H9 (cell line): ENCODE measurements at regions not wholly inside any gene's neighbourhood (a gene's known extent, or its start where the extent isn't known, plus 50 kb on each side); places are given as distances from the start of the nearest gene placed in this dataset.

Experiments used
- DNase-seq: peaks from one replicate; pipeline ENCODE4 v3.0.0-alpha.2; 2017
- H2AFZ ChIP-seq: one replicate; pipeline ENCODE4 v1.6.1; 2013; ENCODE audit warnings: mild to moderate bottlenecking, low read length, control low read depth, moderate library complexity
- H2AK5ac ChIP-seq: 2 replicates; pipeline ENCODE4 v1.6.1; 2013; ENCODE audit warnings: low read length, control low read depth, mixed read lengths; ENCODE audit not compliant: insufficient read length
- H2BK120ac ChIP-seq: one replicate; pipeline ENCODE4 v1.6.1; 2013; ENCODE audit warnings: low read depth, mild to moderate bottlenecking, low read length, control low read depth, inconsistent platforms; ENCODE audit not compliant: poor library complexity, severe bottlenecking
- H2BK12ac ChIP-seq: 2 replicates; pipeline ENCODE4 v1.6.1; 2013; ENCODE audit warnings: low read length, control low read depth, mixed read lengths, low read depth; ENCODE audit not compliant: insufficient read length
- H2BK15ac ChIP-seq: 2 replicates; pipeline ENCODE4 v1.6.1; 2013; ENCODE audit warnings: low read depth, low read length, control low read depth
- H2BK20ac ChIP-seq: one replicate; pipeline ENCODE4 v1.6.1; 2013; ENCODE audit warnings: low read depth, mild to moderate bottlenecking, low read length, control low read depth, inconsistent platforms; ENCODE audit not compliant: poor library complexity, severe bottlenecking
- H2BK5ac ChIP-seq: 2 replicates; pipeline ENCODE4 v1.6.1; 2013; ENCODE audit warnings: low read length, control low read depth, mixed read lengths; ENCODE audit not compliant: insufficient read length
- H3K14ac ChIP-seq: 2 replicates; pipeline ENCODE4 v1.6.1; 2013; ENCODE audit warnings: low read length, control low read depth; ENCODE audit not compliant: insufficient read depth
- H3K18ac ChIP-seq: 2 replicates; pipeline ENCODE4 v1.6.1; 2013; ENCODE audit warnings: low read depth, mild to moderate bottlenecking, mixed read lengths, low read length, control low read depth; ENCODE audit not compliant: insufficient read length
- H3K23ac ChIP-seq: 2 replicates; pipeline ENCODE4 v1.6.1; 2013; ENCODE audit warnings: low read length, control low read depth, mixed read lengths, low read depth; ENCODE audit not compliant: insufficient read length
- H3K23me2 ChIP-seq: 2 replicates; pipeline ENCODE4 v1.6.1; 2013; ENCODE audit warnings: low read depth, mild to moderate bottlenecking, mixed read lengths, low read length, control low read depth; ENCODE audit not compliant: insufficient read length, poor library complexity, severe bottlenecking
- H3K27ac ChIP-seq: 2 replicates; pipeline ENCODE4 v1.5.1; 2013; ENCODE audit warnings: low read length, control low read depth, mixed read lengths, low read depth; ENCODE audit not compliant: insufficient read length
- H3K27me3 ChIP-seq: 2 replicates; pipeline ENCODE4 v1.6.1; 2013; ENCODE audit warnings: low read length, control low read depth, inconsistent platforms; ENCODE audit not compliant: insufficient read depth
- H3K4ac ChIP-seq: 2 replicates; pipeline ENCODE4 v1.6.1; 2013; ENCODE audit warnings: low read depth, mild to moderate bottlenecking, control low read depth, inconsistent platforms, low read length, moderate library complexity
- H3K4me1 ChIP-seq: 2 replicates; pipeline ENCODE4 v1.6.1; 2013; ENCODE audit warnings: low read length, control low read depth, inconsistent platforms; ENCODE audit not compliant: insufficient read depth
- H3K4me2 ChIP-seq: 2 replicates; pipeline ENCODE4 v1.6.1; 2013; ENCODE audit warnings: low read length, control low read depth, mixed read lengths; ENCODE audit not compliant: insufficient read length, insufficient read depth
- H3K56ac ChIP-seq: 2 replicates; pipeline ENCODE4 v1.6.1; 2013; ENCODE audit warnings: low read depth, mild to moderate bottlenecking, mixed read lengths, low read length, control low read depth; ENCODE audit not compliant: insufficient read length
- H3K79me1 ChIP-seq: 2 replicates; pipeline ENCODE4 v1.6.1; 2013; ENCODE audit warnings: low read depth, mild to moderate bottlenecking, moderate library complexity, low read length, control low read depth, inconsistent platforms; ENCODE audit not compliant: insufficient read depth, poor library complexity, severe bottlenecking
- H3K79me2 ChIP-seq: 2 replicates; pipeline ENCODE4 v1.6.1; 2013; ENCODE audit warnings: low read length, control low read depth, inconsistent platforms; ENCODE audit not compliant: insufficient read depth
- H3K9ac ChIP-seq: 2 replicates; pipeline ENCODE4 v1.6.1; 2013; ENCODE audit warnings: low read length, control low read depth, mixed read lengths; ENCODE audit not compliant: insufficient read length; ENCODE audit errors: extremely low read depth
- H3K9me3 ChIP-seq: one replicate; pipeline ENCODE4 v1.6.1; 2013; ENCODE audit warnings: low read depth, low read length, inconsistent platforms; ENCODE audit not compliant: control insufficient read depth
- H3T11ph ChIP-seq: one replicate; pipeline ENCODE4 v1.6.1; 2013; ENCODE audit warnings: mild to moderate bottlenecking, low read length, control low read depth, inconsistent platforms
- H4K20me1 ChIP-seq: one replicate; pipeline ENCODE4 v1.6.1; 2013; ENCODE audit not compliant: control insufficient read depth, insufficient read length, insufficient read depth
- H4K5ac ChIP-seq: 2 replicates; pipeline ENCODE4 v1.6.1; 2013; ENCODE audit warnings: low read depth, mild to moderate bottlenecking, mixed read lengths, low read length, control low read depth; ENCODE audit not compliant: insufficient read length
- H4K8ac ChIP-seq: replicated peaks from 2 replicates; pipeline ENCODE4 v1.6.1; 2013; ENCODE audit warnings: low read length, control low read depth, mixed read lengths, low read depth; ENCODE audit not compliant: insufficient read length
- H4K91ac ChIP-seq: 2 replicates; pipeline ENCODE4 v1.6.1; 2013; ENCODE audit warnings: low read depth, mild to moderate bottlenecking, moderate library complexity, mixed read lengths, low read length, control low read depth; ENCODE audit not compliant: insufficient read length
- H3K27ac Mint-ChIP-seq, 3 experiments: 2 replicates in 2 of 3; 3 replicates in 1 of 3; pipeline ENCODE4 v1.8.0; 2020 to 2021; ENCODE audit warnings: mixed read lengths in 3 of 3, mild to moderate bottlenecking in 1 of 3, moderate library complexity in 1 of 3
- H3K27me3 Mint-ChIP-seq: 2 replicates; pipeline ENCODE4 v1.8.0; 2021; ENCODE audit warnings: low read depth, mild to moderate bottlenecking, moderate library complexity, mixed read lengths
- H3K36me3 Mint-ChIP-seq, 3 experiments: 2 replicates in 2 of 3; 3 replicates in 1 of 3; pipeline ENCODE4 v1.8.0; 2020 to 2021; ENCODE audit warnings: low read depth in 3 of 3, mixed read lengths in 3 of 3; ENCODE audit not compliant: insufficient read depth in 1 of 3
- H3K4me1 Mint-ChIP-seq, 2 experiments: 2 replicates each; pipeline ENCODE4 v1.8.0; 2020; ENCODE audit warnings: mixed read lengths in 2 of 2
- H3K4me3 Mint-ChIP-seq, 2 experiments: 2 replicates in 1 of 2; 3 replicates in 1 of 2; pipeline ENCODE4 v1.8.0; 2020 to 2021; ENCODE audit warnings: mild to moderate bottlenecking in 2 of 2, mixed read lengths in 2 of 2, moderate library complexity in 1 of 2
- H3K9me3 Mint-ChIP-seq, 2 experiments: 2 replicates in 1 of 2; 3 replicates in 1 of 2; pipeline ENCODE4 v1.8.0; 2020; ENCODE audit warnings: mild to moderate bottlenecking in 2 of 2, mixed read lengths in 2 of 2, moderate library complexity in 1 of 2
- CTCF ChIP-seq: fragments of 200-600 bp; sonication (generic); conservative IDR thresholded peaks from 3 replicates; pipeline ENCODE4 v1.8.0; 2021; ENCODE audit warnings: antibody characterized with exemption, mild to moderate bottlenecking
- WGBS: extraction: QIAGEN DNeasy Blood & Tissue Kit; methylation state at CpG from one replicate; pipeline ENCODE4 v1.1.7; 2013; ENCODE audit warnings: missing lambda C conversion rate, low lambda C conversion rate, mixed read lengths; ENCODE audit not compliant: insufficient read length; ENCODE audit errors: extremely low coverage; 5-methylcytosine and 5-hydroxymethylcytosine counted together

- Histone ChIP-seq H3K4me1 (peaks cover 25% of the 10 kb centered on the region; the same call in 1 of the 2 replicates), H3K9me3 (no peaks in the 10 kb centered on the region)
- DNase-seq: peak; percentile 60
Measured at GRCh38 chr15:26235864-26236263, 372.7 kb upstream of the ATP10A start.

More at GRCh38 chr15:26235864-26236263, 372.7 kb upstream of the ATP10A start:
- H3K4ac ChIP-seq: peak overlapping the region; percentile 87; the same call in 1 of the 2 replicates
- no peak overlapping the region for H2AFZ ChIP-seq
- no peak overlapping the region for H2BK20ac ChIP-seq
- peak overlapping the region; percentile 94 for H2BK5ac ChIP-seq
- peaks cover 3% of the 10 kb centered on the region for H3K23me2 ChIP-seq
- H2BK120ac ChIP-seq: peak overlapping the region; percentile 93
- H3K18ac ChIP-seq: peak overlapping the region; percentile 97
- H4K91ac ChIP-seq: peak overlapping the region; percentile 54
- no peaks in the 10 kb centered on the region for H4K20me1 ChIP-seq
- WGBS: no CpG with 5 or more reads among the region's 3 CpGs
- peak overlapping the region; percentile 72 for H4K5ac ChIP-seq
- H3K9me3 Mint-ChIP-seq: no peaks in the 10 kb centered on the region; a peak in 1 of 5 replicates
- no peak for TF ChIP-seq CTCF
- H3K23ac ChIP-seq: no peak overlapping the region
- H3K27me3 ChIP-seq: no peaks in the 10 kb centered on the region
- H3K27ac ChIP-seq: peak overlapping the region; percentile 99
- no peaks in the 10 kb centered on the region for H3K79me1 ChIP-seq
- no peaks in the 10 kb centered on the region for H3K27me3 Mint-ChIP-seq
- peak overlapping the region; percentile 92 to 98 (median 96) for H3K27ac Mint-ChIP-seq
- H3T11ph ChIP-seq: peak overlapping the region; percentile 84
- H3K4me3 Mint-ChIP-seq: peak overlapping the region; percentile 17 to 45
- H3K4me1 Mint-ChIP-seq: peaks cover 69 to 71% of the 10 kb centered on the region in 2 experiments
- no peak overlapping the region for H2BK15ac ChIP-seq
- H2BK12ac ChIP-seq: peak overlapping the region; percentile 31
- peaks cover 0 to 10% (median 3%) of the 10 kb centered on the region in 3 experiments; a peak in 4 of 7 replicates for H3K36me3 Mint-ChIP-seq
- no peak overlapping the region for H3K56ac ChIP-seq
- H3K79me2 ChIP-seq: no peaks in the 10 kb centered on the region
- peak overlapping the region; percentile 36 for H3K9ac ChIP-seq
- peak overlapping the region; percentile 84 for H2AK5ac ChIP-seq
- peak overlapping the region; percentile 93; the same call in 1 of the 2 replicates for H3K14ac ChIP-seq
- H3K4me2 ChIP-seq: peak overlapping the region; percentile 47
- peak overlapping the region; percentile 62 for H4K8ac ChIP-seq
